ENCODE measurements at regions not wholly inside any gene's neighbourhood (a gene's known extent, or its start where the extent isn't known, plus 50 kb on each side); places are given as distances from the start of the nearest gene placed in this dataset.
A peak's percentile ranks its signal among the peaks of the same experiment; 100 is the strongest.

GRCh38 chr19:30788105-30788765 lies 416.1 kb downstream of the ZNF536 start:
- no peaks in the 10 kb centered on the region for H3K36me3 ChIP-seq (ENCODE audit: control insufficient read depth, insufficient read depth, low read length)
- Mint-ChIP-seq H3K27ac (no peak overlapping the region), H3K4me3 (no peak overlapping the region), H3K36me3 (no peaks in the 10 kb centered on the region), H3K9me3 (peaks cover 0 to 3% (median 0%) of the 10 kb centered on the region in 7 donors), H3K4me1 (no peaks in the 10 kb centered on the region), H3K27me3 (peaks cover 12% of the 10 kb centered on the region)
- no peak overlapping the region for H3K4me3 ChIP-seq (ENCODE audit: low read depth, low read length)
- H3K27me3 ChIP-seq (ENCODE audit: control insufficient read depth, insufficient read depth, low read length): no peaks in the 10 kb centered on the region
- no peak for DNase-seq
- H3K4me1 ChIP-seq (ENCODE audit: control insufficient read depth, insufficient read depth, low read length, poor library complexity, severe bottlenecking): no peaks in the 10 kb centered on the region
- H3K9me3 ChIP-seq (ENCODE audit: control insufficient read depth in 2 of 2, low read length in 2 of 2): no peaks in the 10 kb centered on the region
- H3K27ac ChIP-seq (ENCODE audit: insufficient read depth, low read length, poor library complexity, severe bottlenecking): no peak overlapping the region
- no peak for ATAC-seq (ENCODE audit: low read depth in 2 of 2)

- Histone ChIP-seq H3K4me3 (ENCODE audit: low read depth, low read length) (no peak overlapping the region), H3K4me1 (ENCODE audit: control insufficient read depth, insufficient read depth, low read length, poor library complexity, severe bottlenecking) (no peaks in the 10 kb centered on the region), H3K36me3 (ENCODE audit: control insufficient read depth, insufficient read depth, low read length) (no peaks in the 10 kb centered on the region), H3K27ac (ENCODE audit: insufficient read depth, low read length, poor library complexity, severe bottlenecking) (no peak overlapping the region), H3K27me3 (ENCODE audit: control insufficient read depth, insufficient read depth, low read length) (no peaks in the 10 kb centered on the region), H3K9me3 (ENCODE audit: control insufficient read depth in 2 of 2, low read length in 2 of 2) (no peaks in the 10 kb centered on the region)
- ATAC-seq (ENCODE audit: low read depth in 2 of 2) (no peak), DNase-seq (no peak)
- Mint-ChIP-seq H3K4me3 (no peak overlapping the region), H3K36me3 (no peaks in the 10 kb centered on the region), H3K4me1 (no peaks in the 10 kb centered on the region), H3K27me3 (peaks cover 12% of the 10 kb centered on the region), H3K9me3 (peaks cover 0 to 3% (median 0%) of the 10 kb centered on the region in 7 donors), H3K27ac (no peak overlapping the region)
Measured at GRCh38 chr19:30785458-30786137, 413.4 kb downstream of the ZNF536 start.

- Mint-ChIP-seq H3K27me3 (peaks cover 17% of the 10 kb centered on the region), H3K4me3 (no peak overlapping the region), H3K4me1 (no peaks in the 10 kb centered on the region), H3K9me3 (peaks cover 0 to 3% (median 0%) of the 10 kb centered on the region in 7 donors), H3K27ac (no peak overlapping the region), H3K36me3 (no peaks in the 10 kb centered on the region)
- DNase-seq (peak; percentile 25 to 49 (median 40)), ATAC-seq (ENCODE audit: low read depth in 2 of 2) (peak in 1 of 2 donors; percentile 39)
- H3K27ac ChIP-seq (ENCODE audit: insufficient read depth, low read length, poor library complexity, severe bottlenecking): no peak overlapping the region
- H3K9me3 ChIP-seq (ENCODE audit: control insufficient read depth in 2 of 2, low read length in 2 of 2): no peaks in the 10 kb centered on the region
- H3K27me3 ChIP-seq (ENCODE audit: control insufficient read depth, insufficient read depth, low read length): no peaks in the 10 kb centered on the region
- no peak overlapping the region for H3K4me3 ChIP-seq (ENCODE audit: low read depth, low read length)
- no peaks in the 10 kb centered on the region for H3K36me3 ChIP-seq (ENCODE audit: control insufficient read depth, insufficient read depth, low read length)
- no peaks in the 10 kb centered on the region for H3K4me1 ChIP-seq (ENCODE audit: control insufficient read depth, insufficient read depth, low read length, poor library complexity, severe bottlenecking)
Measured at GRCh38 chr19:30784850-30785457, 412.8 kb downstream of the ZNF536 start.

DNA sequence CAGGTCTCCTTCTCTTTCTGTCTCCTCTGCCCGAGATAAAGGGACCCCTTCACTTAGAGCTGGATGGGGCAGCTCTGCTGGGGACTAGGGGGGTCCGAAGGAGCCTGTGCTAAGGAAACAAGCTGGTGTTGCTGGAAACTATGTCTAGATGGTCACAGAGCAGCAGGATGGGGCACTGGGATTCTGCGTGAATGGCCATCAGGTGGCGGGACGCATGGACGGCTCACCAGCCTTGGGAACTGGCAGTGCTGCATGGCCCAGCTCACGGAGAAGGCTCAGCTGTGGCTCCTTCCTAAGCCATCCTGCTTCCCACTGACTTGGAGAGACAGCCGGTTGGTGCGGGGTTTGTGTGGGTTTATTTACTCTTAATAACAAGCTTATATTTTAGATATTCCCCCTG lies 411.8 kb downstream of the ZNF536 start:
- Mint-ChIP-seq H3K4me1 (no peaks in the 10 kb centered on the region), H3K27me3 (peaks cover 14% of the 10 kb centered on the region), H3K27ac (no peak overlapping the region), H3K4me3 (no peak overlapping the region), H3K9me3 (peaks cover 0 to 3% (median 0%) of the 10 kb centered on the region in 7 donors), H3K36me3 (no peaks in the 10 kb centered on the region)
- DNase-seq: no peak
- Histone ChIP-seq H3K9me3 (ENCODE audit: control insufficient read depth in 2 of 2, low read length in 2 of 2) (no peaks in the 10 kb centered on the region), H3K36me3 (ENCODE audit: control insufficient read depth, insufficient read depth, low read length) (no peaks in the 10 kb centered on the region), H3K4me3 (ENCODE audit: low read depth, low read length) (no peak overlapping the region), H3K27me3 (ENCODE audit: control insufficient read depth, insufficient read depth, low read length) (no peaks in the 10 kb centered on the region), H3K4me1 (ENCODE audit: control insufficient read depth, insufficient read depth, low read length, poor library complexity, severe bottlenecking) (no peaks in the 10 kb centered on the region), H3K27ac (ENCODE audit: insufficient read depth, low read length, poor library complexity, severe bottlenecking) (no peak overlapping the region)
- no peak for ATAC-seq (ENCODE audit: low read depth in 2 of 2)

GRCh38 chr19:30783212-30783611 lies 411.0 kb downstream of the ZNF536 start:
- H3K9me3 Mint-ChIP-seq: no peaks in the 10 kb centered on the region
- peaks cover 11% of the 10 kb centered on the region for H3K27me3 Mint-ChIP-seq
- no peak overlapping the region for H3K27ac Mint-ChIP-seq
- no peak for ATAC-seq (ENCODE audit: low read depth in 2 of 2)
- H3K27me3 ChIP-seq (ENCODE audit: control insufficient read depth, insufficient read depth, low read length): no peaks in the 10 kb centered on the region
- H3K4me3 ChIP-seq (ENCODE audit: low read depth, low read length): no peak overlapping the region
- H3K4me1 ChIP-seq (ENCODE audit: control insufficient read depth, insufficient read depth, low read length, poor library complexity, severe bottlenecking): no peaks in the 10 kb centered on the region
- no peaks in the 10 kb centered on the region for H3K4me1 Mint-ChIP-seq
- H3K9me3 ChIP-seq (ENCODE audit: control insufficient read depth in 2 of 2, low read length in 2 of 2): no peaks in the 10 kb centered on the region
- H3K36me3 Mint-ChIP-seq: no peaks in the 10 kb centered on the region
- H3K4me3 Mint-ChIP-seq: no peak overlapping the region
- no peak overlapping the region for H3K27ac ChIP-seq (ENCODE audit: insufficient read depth, low read length, poor library complexity, severe bottlenecking)
- DNase-seq: no peak
- no peaks in the 10 kb centered on the region for H3K36me3 ChIP-seq (ENCODE audit: control insufficient read depth, insufficient read depth, low read length)

DNA sequence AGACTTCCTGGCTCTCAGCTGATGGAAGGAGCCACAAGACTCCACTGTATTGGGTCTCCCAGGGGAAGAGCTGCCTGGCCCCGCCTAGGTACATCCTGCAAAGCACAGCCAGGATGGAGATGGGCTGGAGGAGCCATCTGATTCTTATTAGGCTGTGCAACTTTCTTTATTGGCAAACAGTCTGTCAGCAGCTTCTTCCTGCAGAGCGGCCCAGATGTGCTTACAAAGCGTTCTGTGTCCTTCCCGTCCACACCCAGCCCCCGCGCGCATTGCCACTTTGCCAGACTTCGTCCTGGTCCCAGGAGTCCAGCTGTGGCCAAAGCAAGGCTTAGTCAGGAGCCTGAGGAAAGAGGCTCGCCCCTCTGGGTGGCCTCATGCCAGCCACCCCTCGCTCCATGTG lies 409.3 kb downstream of the ZNF536 start:
- Histone ChIP-seq H3K4me3 (ENCODE audit: low read depth, low read length) (no peak overlapping the region), H3K9me3 (ENCODE audit: control insufficient read depth in 2 of 2, low read length in 2 of 2) (no peaks in the 10 kb centered on the region), H3K4me1 (ENCODE audit: control insufficient read depth, insufficient read depth, low read length, poor library complexity, severe bottlenecking) (no peaks in the 10 kb centered on the region), H3K36me3 (ENCODE audit: control insufficient read depth, insufficient read depth, low read length) (no peaks in the 10 kb centered on the region), H3K27ac (ENCODE audit: insufficient read depth, low read length, poor library complexity, severe bottlenecking) (no peak overlapping the region), H3K27me3 (ENCODE audit: control insufficient read depth, insufficient read depth, low read length) (no peaks in the 10 kb centered on the region)
- H3K27ac Mint-ChIP-seq: no peak overlapping the region
- H3K4me3 Mint-ChIP-seq: no peak overlapping the region
- no peaks in the 10 kb centered on the region for H3K4me1 Mint-ChIP-seq
- peaks cover 11% of the 10 kb centered on the region for H3K27me3 Mint-ChIP-seq
- no peaks in the 10 kb centered on the region for H3K9me3 Mint-ChIP-seq
- no peak for ATAC-seq (ENCODE audit: low read depth in 2 of 2)
- no peaks in the 10 kb centered on the region for H3K36me3 Mint-ChIP-seq
- no peak for DNase-seq

DNA sequence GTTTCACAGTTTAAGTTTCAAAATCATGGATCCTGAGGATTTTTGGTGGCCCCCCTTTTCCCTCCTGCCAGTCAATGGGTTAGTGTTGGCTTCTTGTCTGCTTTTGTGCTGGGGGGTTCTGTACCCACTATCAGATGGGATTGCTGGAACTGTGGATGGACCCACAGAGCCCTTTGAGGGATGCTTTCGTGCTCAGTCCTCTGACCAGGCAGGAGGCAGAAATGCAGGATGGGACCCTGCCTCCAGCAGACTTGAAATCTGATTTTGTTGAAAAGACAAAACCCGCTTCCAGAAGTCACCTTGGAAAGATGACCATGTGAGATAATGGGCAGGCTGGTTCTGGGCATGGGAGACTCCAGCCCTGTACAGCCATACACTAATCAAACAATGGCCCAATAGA lies 408.9 kb downstream of the ZNF536 start:
- Histone ChIP-seq H3K9me3 (ENCODE audit: control insufficient read depth in 2 of 2, low read length in 2 of 2) (no peaks in the 10 kb centered on the region), H3K27ac (ENCODE audit: insufficient read depth, low read length, poor library complexity, severe bottlenecking) (no peak overlapping the region), H3K27me3 (ENCODE audit: control insufficient read depth, insufficient read depth, low read length) (no peaks in the 10 kb centered on the region), H3K4me3 (ENCODE audit: low read depth, low read length) (no peak overlapping the region), H3K4me1 (ENCODE audit: control insufficient read depth, insufficient read depth, low read length, poor library complexity, severe bottlenecking) (no peaks in the 10 kb centered on the region), H3K36me3 (ENCODE audit: control insufficient read depth, insufficient read depth, low read length) (no peaks in the 10 kb centered on the region)
- peaks cover 6% of the 10 kb centered on the region for H3K27me3 Mint-ChIP-seq
- ATAC-seq (ENCODE audit: low read depth in 2 of 2) (no peak), DNase-seq (no peak)
- H3K27ac Mint-ChIP-seq: no peak overlapping the region
- H3K4me3 Mint-ChIP-seq: no peak overlapping the region
- no peaks in the 10 kb centered on the region for H3K4me1 Mint-ChIP-seq
- H3K9me3 Mint-ChIP-seq: peaks cover 0 to 4% (median 0%) of the 10 kb centered on the region in 7 donors
- H3K36me3 Mint-ChIP-seq: no peaks in the 10 kb centered on the region

All from CD4-positive, CD25-positive, alpha-beta regulatory T cell (primary cell).